ENCODE measurements at regions not wholly inside any gene's neighbourhood (a gene's known extent, or its start where the extent isn't known, plus 50 kb on each side); places are given as distances from the start of the nearest gene placed in this dataset.

GRCh38 chr7:116159711-116160110 lies 50.6 kb upstream of the TES start:
- Mint-ChIP-seq H3K4me1 (peaks cover 0 to 9% of the 10 kb centered on the region in 2 donors), H3K36me3 (no peaks in the 10 kb centered on the region), H3K27ac (no peak overlapping the region), H3K27me3 (ENCODE audit: low read depth in 3 of 3) (peaks cover 0 to 7% (median 4%) of the 10 kb centered on the region in 3 donors), H3K4me3 (no peak overlapping the region), H3K9me3 (no peaks in the 10 kb centered on the region)
- DNase-seq, result no peak
